A549 (cell line): ENCODE measurements at regions not wholly inside any gene's neighbourhood (a gene's known extent, or its start where the extent isn't known, plus 50 kb on each side); places are given as distances from the start of the nearest gene placed in this dataset.

ENCODE experiments used
- ATAC-seq, 2 experiments: fragments of 200-7000 bp in 1 of 2; fragments of >200 bp in 1 of 2; cut with Nextera tagmentation in 1 of 2; cut with Tn5 transposase in 1 of 2; 3 replicates each; pipeline versions ENCODE4 v1.8.0 to v1.9.1; 2018 to 2020; ENCODE audit warnings: mild to moderate bottlenecking in 1 of 2, moderate library complexity in 1 of 2
- CTCF ChIA-PET: fragments of 300-600 bp; sonication (Branson Sonifier 250); formaldehyde crosslinking; extraction: SDS; loops from one replicate; lab custom pipeline; 2021; ENCODE audit warnings: antibody characterized with exemption, inconsistent platforms; lab: Yijun Ruan, JAX
- POLR2A ChIA-PET: fragments of 350-600 bp; formaldehyde crosslinking; extraction: SDS; loops from one replicate; lab custom pipeline; 2021; ENCODE audit warnings: antibody characterized with exemption, inconsistent platforms; lab: Yijun Ruan, JAX
- DNase-seq, 2 experiments: peaks; one replicate each; pipeline versions ENCODE4 v3.0.0 to v3.0.0-alpha.2; 2011 to 2016; ENCODE audit warnings: low read depth in 1 of 2, low spot score in 1 of 2
- FAIRE-seq: peaks from 2 replicates; lab custom pipeline; 2011; peaks lifted over from hg19 to GRCh38; lab: Jason Lieb, UNC
- H3K27ac ChIP-seq, 2 experiments: fragments of >200 bp; sonication (Bioruptor Twin); formaldehyde crosslinking; 3 replicates each; pipeline ENCODE4 v1.5.1; 2016 to 2017
- H3K4me1 ChIP-seq: fragments of >200 bp; sonication (Bioruptor Twin); formaldehyde crosslinking; 3 replicates; pipeline ENCODE4 v1.6.1; 2016
- H3K4me2 ChIP-seq: fragments of >200 bp; sonication (Bioruptor Twin); formaldehyde crosslinking; 3 replicates; pipeline ENCODE4 v1.6.1; 2016
- H3K4me3 ChIP-seq: fragments of >200 bp; sonication (Bioruptor Twin); formaldehyde crosslinking; 3 replicates; pipeline ENCODE4 v1.5.1; 2016
- H3K9me3 ChIP-seq: fragments of >200 bp; sonication (Bioruptor Twin); formaldehyde crosslinking; 3 replicates; pipeline ENCODE4 v1.6.1; 2016
- CBX2 ChIP-seq: fragments of 200-600 bp; sonication (generic); IDR thresholded peaks from 2 replicates; pipeline ENCODE4 v1.6.1; 2016; ENCODE audit warnings: low read depth, mild to moderate bottlenecking, borderline replicate concordance
- CBX8 ChIP-seq: fragments of 200-600 bp; sonication (generic); IDR thresholded peaks from 2 replicates; pipeline ENCODE4 v1.6.1; 2016
- CEBPB ChIP-seq, 2 experiments: fragments of >200 bp in 1 of 2; sonication (Bioruptor Twin) in 1 of 2; formaldehyde crosslinking in 1 of 2; IDR thresholded peaks; 2 replicates each; pipeline ENCODE4 v1.6.1; 2012 to 2016
- EHF ChIP-seq: fragments of 250-450 bp; sonication (Bioruptor Pico); IDR thresholded peaks from 2 replicates; pipeline ENCODE4 v1.5.0; 2020; ENCODE audit warnings: mild to moderate bottlenecking
- EP300 ChIP-seq, 2 experiments: fragments of >200 bp; sonication (Bioruptor Twin); formaldehyde crosslinking; IDR thresholded peaks; 2 replicates in 1 of 2; 3 replicates in 1 of 2; pipeline ENCODE4 v1.6.1; 2016 to 2017
- FOSL2 ChIP-seq, 2 experiments: fragments of 450-650 bp in 1 of 2; fragments of >200 bp in 1 of 2; sonication (Bioruptor Twin) in 1 of 2; formaldehyde crosslinking; IDR thresholded peaks; 2 replicates each; pipeline versions ENCODE4 v1.5.0 to v1.6.1; 2016 to 2020; ENCODE audit warnings: mild to moderate bottlenecking in 1 of 2, moderate library complexity in 1 of 2
- HDAC2 ChIP-seq: fragments of 200-600 bp; sonication (generic); IDR thresholded peaks from 2 replicates; pipeline ENCODE4 v1.6.1; 2016
- HOXA7 ChIP-seq: fragments of 250-450 bp; sonication (Bioruptor Pico); IDR thresholded peaks from 2 replicates; pipeline ENCODE4 v1.5.0; 2020; ENCODE audit warnings: mild to moderate bottlenecking, moderate library complexity
- HOXB13 ChIP-seq: fragments of 250-450 bp; sonication (Bioruptor Pico); IDR thresholded peaks from 2 replicates; pipeline ENCODE4 v1.5.0; 2020; ENCODE audit warnings: low read depth, mild to moderate bottlenecking, moderate library complexity
- HOXB5 ChIP-seq: fragments of 250-450 bp; sonication (Bioruptor Pico); IDR thresholded peaks from 2 replicates; pipeline ENCODE4 v1.5.0; 2020; ENCODE audit warnings: mild to moderate bottlenecking, moderate library complexity
- JUN ChIP-seq, 2 experiments: fragments of >200 bp; sonication (Bioruptor Twin); formaldehyde crosslinking; IDR thresholded peaks; 2 replicates in 1 of 2; 3 replicates in 1 of 2; pipeline ENCODE4 v1.6.1; 2016 to 2017
- MAFK ChIP-seq: fragments of 450-650 bp; IDR thresholded peaks from 2 replicates; pipeline ENCODE4 v1.6.1; 2014; ENCODE audit not compliant: partially characterized antibody
- NR3C1 ChIP-seq: fragments of >200 bp; sonication (Bioruptor Twin); formaldehyde crosslinking; IDR thresholded peaks from 3 replicates; pipeline ENCODE4 v1.6.1; 2017
- POLR2A ChIP-seq: IDR thresholded peaks from 2 replicates; pipeline ENCODE4 v1.6.1; 2012; ENCODE audit warnings: mild to moderate bottlenecking, low read length
- POLR2AphosphoS2 ChIP-seq: conservative IDR thresholded peaks from 2 replicates; pipeline ENCODE4 v1.6.1; 2012; ENCODE audit warnings: low read length, improper control_type of control experiment, inconsistent platforms
- RAD21 ChIP-seq, 2 experiments: fragments of >200 bp in 1 of 2; sonication (Bioruptor Twin) in 1 of 2; formaldehyde crosslinking in 1 of 2; IDR thresholded peaks in 1 of 2; conservative IDR thresholded peaks in 1 of 2; 2 replicates in 1 of 2; 3 replicates in 1 of 2; pipeline ENCODE4 v1.6.1; 2012 to 2018; ENCODE audit warnings: inconsistent platforms in 1 of 2
- RARB ChIP-seq: fragments of 250-450 bp; sonication (Bioruptor Pico); IDR thresholded peaks from 2 replicates; pipeline ENCODE4 v1.8.0; 2021; ENCODE audit warnings: mild to moderate bottlenecking, moderate library complexity
- RCOR1 ChIP-seq: fragments of 150-350 bp; IDR thresholded peaks from 2 replicates; pipeline ENCODE4 v1.6.1; 2014; ENCODE audit warnings: antibody characterized with exemption, low read length, low read depth
- SREBF2 ChIP-seq: fragments of 450-650 bp; IDR thresholded peaks from 2 replicates; pipeline ENCODE4 v1.6.1; 2014; ENCODE audit warnings: mild to moderate bottlenecking, moderate library complexity
- TFCP2L1 ChIP-seq: fragments of 250-450 bp; sonication (Bioruptor Pico); IDR thresholded peaks from 2 replicates; pipeline ENCODE4 v1.5.0; 2021; ENCODE audit warnings: mild to moderate bottlenecking
- ZC3H11A ChIP-seq: fragments of 450-650 bp; IDR thresholded peaks from 2 replicates; pipeline ENCODE4 v1.6.1; 2014; ENCODE audit warnings: antibody characterized with exemption, mild to moderate bottlenecking
- ZFP36 ChIP-seq: fragments of 450-650 bp; IDR thresholded peaks from 2 replicates; pipeline ENCODE4 v1.6.1; 2014; ENCODE audit warnings: borderline replicate concordance; ENCODE audit not compliant: partially characterized antibody
- ZSCAN20 ChIP-seq: fragments of 250-450 bp; sonication (Bioruptor Pico); IDR thresholded peaks from 2 replicates; pipeline ENCODE4 v1.8.0; 2022; ENCODE audit warnings: mild to moderate bottlenecking, moderate library complexity
- WGBS: methylation state at CpG from one replicate; pipeline ENCODE4 v1.1.6; 2017; ENCODE audit errors: missing lambda C conversion rate; 5-methylcytosine and 5-hydroxymethylcytosine counted together
- TF ChIP-seq, protein P1 (sequence below): fragments of 250-450 bp; sonication (Bioruptor Pico); IDR thresholded peaks from 2 replicates; pipeline ENCODE4 v1.5.0; 2021; ENCODE audit warnings: mild to moderate bottlenecking, moderate library complexity, borderline replicate concordance
- TF ChIP-seq, protein P2 (sequence below): fragments of >200 bp; sonication (Bioruptor Twin); formaldehyde crosslinking; IDR thresholded peaks from 3 replicates; pipeline ENCODE4 v1.6.1; 2016
- TF ChIP-seq, protein P3 (sequence below): fragments of >200 bp; sonication (Bioruptor Twin); formaldehyde crosslinking; IDR thresholded peaks from 2 replicates; pipeline ENCODE4 v1.6.1; 2016
- TF ChIP-seq, protein P4 (sequence below): fragments of 250-450 bp; sonication (Bioruptor Pico); IDR thresholded peaks from 2 replicates; pipeline ENCODE4 v1.5.0; 2020; ENCODE audit warnings: low read depth, mild to moderate bottlenecking, moderate library complexity
- TF ChIP-seq, protein P5 (sequence below): fragments of 450-650 bp; IDR thresholded peaks from 2 replicates; pipeline ENCODE4 v1.6.1; 2014; ENCODE audit warnings: antibody characterized with exemption
- TF ChIP-seq, protein P6 (sequence below): fragments of 150-350 bp; IDR thresholded peaks from 2 replicates; pipeline ENCODE4 v1.6.1; 2014; ENCODE audit warnings: low read depth, mild to moderate bottlenecking, low read length

DNA sequence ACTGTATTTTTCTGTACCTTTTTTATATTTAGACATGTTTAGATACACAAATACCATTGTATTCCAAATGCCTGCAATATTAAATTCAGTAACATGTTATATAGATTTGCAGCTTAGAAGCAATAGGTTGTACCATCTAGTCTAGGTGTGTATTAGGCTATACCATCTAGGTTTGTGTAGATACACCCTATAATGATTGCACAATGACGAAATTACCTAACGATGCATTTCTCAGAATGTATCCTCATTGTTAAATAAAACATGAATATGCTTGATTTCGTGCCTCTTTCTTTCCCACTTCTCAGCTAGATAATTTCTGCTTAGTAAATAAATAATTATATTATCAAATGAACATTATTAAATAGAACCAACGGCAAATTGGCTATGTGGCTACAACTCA lies 653.0 kb downstream of the EPM2A start:
- FAIRE-seq (no peak), ATAC-seq (no peak)
- no peak overlapping the region for H3K4me2 ChIP-seq
- H3K27ac ChIP-seq, result no peak overlapping the region
- CTCF ChIA-PET, result interaction anchor here (0.9 kb wide), 1 partner anchor 552 kb away, joined by 3 read pairs; no protein-coding TSS in a partner anchor
- no peaks in the 10 kb centered on the region for H3K9me3 ChIP-seq
- TF ChIP-seq ZFP36 (no peak), HDAC2 (no peak), HOXB13 (CRISPR knock-in tag) (no peak)
- TF ChIP-seq, protein P1, sequence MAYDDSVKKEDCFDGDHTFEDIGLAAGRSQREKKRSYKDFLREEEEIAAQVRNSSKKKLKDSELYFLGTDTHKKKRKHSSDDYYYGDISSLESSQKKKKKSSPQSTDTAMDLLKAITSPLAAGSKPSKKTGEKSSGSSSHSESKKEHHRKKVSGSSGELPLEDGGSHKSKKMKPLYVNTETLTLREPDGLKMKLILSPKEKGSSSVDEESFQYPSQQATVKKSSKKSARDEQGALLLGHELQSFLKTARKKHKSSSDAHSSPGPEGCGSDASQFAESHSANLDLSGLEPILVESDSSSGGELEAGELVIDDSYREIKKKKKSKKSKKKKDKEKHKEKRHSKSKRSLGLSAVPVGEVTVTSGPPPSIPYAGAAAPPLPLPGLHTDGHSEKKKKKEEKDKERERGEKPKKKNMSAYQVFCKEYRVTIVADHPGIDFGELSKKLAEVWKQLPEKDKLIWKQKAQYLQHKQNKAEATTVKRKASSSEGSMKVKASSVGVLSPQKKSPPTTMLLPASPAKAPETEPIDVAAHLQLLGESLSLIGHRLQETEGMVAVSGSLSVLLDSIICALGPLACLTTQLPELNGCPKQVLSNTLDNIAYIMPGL (CRISPR knock-in tag), result no peak
- TF ChIP-seq, all 56 proteins: peak for 0
- no peaks in the 10 kb centered on the region for H3K4me1 ChIP-seq
- no peak overlapping the region for H3K4me3 ChIP-seq
- POLR2A ChIA-PET, result no interaction called here
- 39% methylated on average over 4 of the region's 4 CpGs for WGBS
- DNase-seq, result no peak

DNA sequence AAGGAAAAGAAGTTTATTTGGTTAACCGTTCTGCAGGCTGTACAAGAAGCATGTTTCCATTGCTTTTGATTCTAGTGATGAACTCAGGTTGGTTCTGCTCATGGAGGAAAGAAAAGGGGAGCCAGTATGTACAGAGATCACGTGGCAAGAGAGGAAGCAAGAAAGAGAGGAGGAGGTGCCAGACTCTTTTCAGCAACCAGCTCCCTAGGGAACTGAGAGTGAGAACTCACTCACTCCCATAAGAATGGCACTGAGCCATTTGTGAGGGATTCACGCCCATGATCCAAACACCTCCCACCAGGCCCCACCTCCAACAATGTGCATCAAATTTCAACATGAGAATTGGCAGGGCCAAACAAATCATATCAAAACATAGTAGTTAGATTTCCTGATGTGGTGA lies 649.1 kb downstream of the EPM2A start:
- CTCF ChIA-PET, result no interaction called here
- POLR2A ChIA-PET, result no interaction called here
- FAIRE-seq, result no peak
- ATAC-seq, result no peak
- TF ChIP-seq, protein P2, sequence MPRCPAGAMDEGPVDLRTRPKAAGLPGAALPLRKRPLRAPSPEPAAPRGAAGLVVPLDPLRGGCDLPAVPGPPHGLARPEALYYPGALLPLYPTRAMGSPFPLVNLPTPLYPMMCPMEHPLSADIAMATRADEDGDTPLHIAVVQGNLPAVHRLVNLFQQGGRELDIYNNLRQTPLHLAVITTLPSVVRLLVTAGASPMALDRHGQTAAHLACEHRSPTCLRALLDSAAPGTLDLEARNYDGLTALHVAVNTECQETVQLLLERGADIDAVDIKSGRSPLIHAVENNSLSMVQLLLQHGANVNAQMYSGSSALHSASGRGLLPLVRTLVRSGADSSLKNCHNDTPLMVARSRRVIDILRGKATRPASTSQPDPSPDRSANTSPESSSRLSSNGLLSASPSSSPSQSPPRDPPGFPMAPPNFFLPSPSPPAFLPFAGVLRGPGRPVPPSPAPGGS, result no peak
- TF ChIP-seq, protein P3, sequence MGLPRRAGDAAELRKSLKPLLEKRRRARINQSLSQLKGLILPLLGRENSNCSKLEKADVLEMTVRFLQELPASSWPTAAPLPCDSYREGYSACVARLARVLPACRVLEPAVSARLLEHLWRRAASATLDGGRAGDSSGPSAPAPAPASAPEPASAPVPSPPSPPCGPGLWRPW, result no peak
- TF ChIP-seq CEBPB (IDR thresholded peaks at IDR 0.05) (no peak), JUN (IDR thresholded peaks at IDR 0.05) (no peak), HOXB5 (CRISPR knock-in tag) (no peak), RAD21 (conservative IDR thresholded peaks at IDR 0.05 in 1 of 2, IDR thresholded peaks at IDR 0.05 in 1 of 2) (no peak), ZFP36 (no peak), RCOR1 (no peak), NR3C1 (no peak), ZC3H11A (no peak), SREBF2 (no peak), EHF (CRISPR knock-in tag) (no peak), FOSL2 (IDR thresholded peaks at IDR 0.05) (no peak), FOSL2 (CRISPR knock-in tag; IDR thresholded peaks at IDR 0.05) (no peak), CBX8 (no peak), POLR2A (no peak)
- TF ChIP-seq, protein P4, sequence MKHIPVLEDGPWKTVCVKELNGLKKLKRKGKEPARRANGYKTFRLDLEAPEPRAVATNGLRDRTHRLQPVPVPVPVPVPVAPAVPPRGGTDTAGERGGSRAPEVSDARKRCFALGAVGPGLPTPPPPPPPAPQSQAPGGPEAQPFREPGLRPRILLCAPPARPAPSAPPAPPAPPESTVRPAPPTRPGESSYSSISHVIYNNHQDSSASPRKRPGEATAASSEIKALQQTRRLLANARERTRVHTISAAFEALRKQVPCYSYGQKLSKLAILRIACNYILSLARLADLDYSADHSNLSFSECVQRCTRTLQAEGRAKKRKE (CRISPR knock-in tag), result no peak
- Histone ChIP-seq H3K4me1 (no peaks in the 10 kb centered on the region), H3K27ac (no peak overlapping the region), H3K4me2 (no peak overlapping the region), H3K4me3 (no peak overlapping the region), H3K9me3 (no peaks in the 10 kb centered on the region)
- no peak for DNase-seq
- WGBS, result 59% methylated on average over 3 of the region's 3 CpGs

DNA sequence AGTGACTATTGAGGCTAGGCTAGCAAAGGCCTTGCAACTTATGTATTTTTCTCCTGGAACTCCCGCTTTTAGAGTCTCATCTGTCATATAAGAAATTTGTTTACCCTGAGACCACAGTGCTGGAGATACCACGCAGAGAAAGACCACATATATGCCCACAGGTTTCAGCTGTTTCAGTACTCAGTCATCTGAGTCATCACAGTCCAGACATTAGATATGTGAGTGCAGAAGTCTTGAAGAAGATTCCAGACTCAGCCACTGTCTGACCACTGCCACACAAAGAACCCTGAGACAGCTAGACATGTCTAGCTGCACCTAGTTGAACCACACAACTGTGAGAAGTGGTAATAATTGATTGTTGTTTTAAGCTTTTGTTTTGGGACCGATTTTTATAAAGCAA lies 648.3 kb downstream of the EPM2A start:
- no peak for FAIRE-seq
- no peak overlapping the region for H3K4me2 ChIP-seq
- H3K27ac ChIP-seq, result no peak overlapping the region
- TF ChIP-seq HOXB5 (CRISPR knock-in tag), result no peak
- TF ChIP-seq, protein P5, sequence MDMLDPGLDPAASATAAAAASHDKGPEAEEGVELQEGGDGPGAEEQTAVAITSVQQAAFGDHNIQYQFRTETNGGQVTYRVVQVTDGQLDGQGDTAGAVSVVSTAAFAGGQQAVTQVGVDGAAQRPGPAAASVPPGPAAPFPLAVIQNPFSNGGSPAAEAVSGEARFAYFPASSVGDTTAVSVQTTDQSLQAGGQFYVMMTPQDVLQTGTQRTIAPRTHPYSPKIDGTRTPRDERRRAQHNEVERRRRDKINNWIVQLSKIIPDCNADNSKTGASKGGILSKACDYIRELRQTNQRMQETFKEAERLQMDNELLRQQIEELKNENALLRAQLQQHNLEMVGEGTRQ, result no peak
- TF ChIP-seq, protein P6, sequence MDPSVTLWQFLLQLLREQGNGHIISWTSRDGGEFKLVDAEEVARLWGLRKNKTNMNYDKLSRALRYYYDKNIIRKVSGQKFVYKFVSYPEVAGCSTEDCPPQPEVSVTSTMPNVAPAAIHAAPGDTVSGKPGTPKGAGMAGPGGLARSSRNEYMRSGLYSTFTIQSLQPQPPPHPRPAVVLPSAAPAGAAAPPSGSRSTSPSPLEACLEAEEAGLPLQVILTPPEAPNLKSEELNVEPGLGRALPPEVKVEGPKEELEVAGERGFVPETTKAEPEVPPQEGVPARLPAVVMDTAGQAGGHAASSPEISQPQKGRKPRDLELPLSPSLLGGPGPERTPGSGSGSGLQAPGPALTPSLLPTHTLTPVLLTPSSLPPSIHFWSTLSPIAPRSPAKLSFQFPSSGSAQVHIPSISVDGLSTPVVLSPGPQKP, result no peak
- no peak for TF ChIP-seq RARB (CRISPR knock-in tag)
- TF ChIP-seq RAD21 (conservative IDR thresholded peaks at IDR 0.05 in 1 of 2, IDR thresholded peaks at IDR 0.05 in 1 of 2), result no peak
- TF ChIP-seq, protein P3, result no peak
- TF ChIP-seq MAFK, result no peak
- TF ChIP-seq EP300 (IDR thresholded peaks at IDR 0.05), result no peak
- no peak for TF ChIP-seq TFCP2L1 (CRISPR knock-in tag)
- no peak for TF ChIP-seq ZSCAN20 (CRISPR knock-in tag)
- no peak for TF ChIP-seq CBX2
- TF ChIP-seq POLR2AphosphoS2, result no peak
- no peak for TF ChIP-seq HOXA7
- no peak for DNase-seq
- H3K4me1 ChIP-seq, result no peaks in the 10 kb centered on the region
- no peaks in the 10 kb centered on the region for H3K9me3 ChIP-seq
- ChIA-PET CTCF (no interaction called here), POLR2A (no interaction called here)
- WGBS, result 30% methylated on average over 3 of the region's 3 CpGs
- no peak overlapping the region for H3K4me3 ChIP-seq
- no peak for ATAC-seq
